Kidney (tissue), 13 donors: ENCODE measurements at regions not wholly inside any gene's neighbourhood (a gene's known extent, or its start where the extent isn't known, plus 50 kb on each side); places are given as distances from the start of the nearest gene placed in this dataset.

Experiments used
- DNase-seq, 5 donors: peaks; one replicate each; pipeline ENCODE4 v3.0.0-alpha.2; 2013 to 2020
- FAIRE-seq: peaks from 2 replicates; lab custom pipeline; 2012; peaks lifted over from hg19 to GRCh38; lab: Jason Lieb, UNC
- H3K27ac ChIP-seq, 2 donors: one replicate each; pipeline ENCODE4 v1.7.0; 2013; ENCODE audit warnings: low read depth in 2 of 2, low read length in 2 of 2, inconsistent platforms in 1 of 2
- H3K27me3 ChIP-seq: one replicate; pipeline ENCODE4 v1.7.1; 2013; ENCODE audit warnings: low read length, inconsistent platforms; ENCODE audit not compliant: control insufficient read depth, insufficient read depth
- H3K36me3 ChIP-seq, 3 donors: one replicate each; pipeline versions ENCODE4 v1.7.0 to v1.7.1; 2013; ENCODE audit warnings: low read length in 3 of 3, control low read depth in 1 of 3, inconsistent platforms in 1 of 3; ENCODE audit not compliant: insufficient read depth in 3 of 3, control insufficient read depth in 2 of 3
- H3K4me1 ChIP-seq, 3 donors: one replicate each; pipeline versions ENCODE4 v1.7.0 to v1.7.1; 2013; ENCODE audit warnings: low read length in 3 of 3, inconsistent platforms in 1 of 3, low read depth in 1 of 3; ENCODE audit not compliant: control insufficient read depth in 2 of 3, insufficient read depth in 2 of 3
- H3K4me3 ChIP-seq, 3 donors: one replicate each; pipeline versions ENCODE4 v1.7.0 to v1.8.1; 2013; ENCODE audit warnings: low read length in 3 of 3, control low read depth in 1 of 3, inconsistent platforms in 1 of 3
- H3K9ac ChIP-seq, 3 donors: one replicate each; pipeline versions ENCODE4 v1.7.0 to v1.7.1; 2013; ENCODE audit warnings: low read length in 3 of 3, control low read depth in 1 of 3, inconsistent platforms in 1 of 3
- H3K9me3 ChIP-seq, 3 donors: one replicate each; pipeline versions ENCODE4 v1.7.0 to v1.7.1; 2013; ENCODE audit warnings: low read length in 3 of 3, control low read depth in 1 of 3, inconsistent platforms in 1 of 3; ENCODE audit not compliant: control insufficient read depth in 2 of 3, insufficient read depth in 1 of 3
- intact Hi-C: fragments of 100-400 bp; cut with DNase I; formaldehyde crosslinking; loops from one replicate; pipeline ENCODE4 v1.11.1; 2022
- TF ChIP-seq, protein P1 (sequence below): IDR thresholded peaks from 3 replicates; pipeline ENCODE4 v1.5.1; 2012; ENCODE audit warnings: mild to moderate bottlenecking, moderate library complexity, borderline replicate concordance; ENCODE audit not compliant: insufficient read depth; ENCODE audit errors: extremely low read depth
- donor health status: control.
- donor health status: control.
- donor health status: control.
- donor health status: control.
- donor health status: control.
- donor health status: DM: yes; HTN: yes; CAD: no.
- donor health status: Normal renal cell carcinoma (clear cell type).

DNA sequence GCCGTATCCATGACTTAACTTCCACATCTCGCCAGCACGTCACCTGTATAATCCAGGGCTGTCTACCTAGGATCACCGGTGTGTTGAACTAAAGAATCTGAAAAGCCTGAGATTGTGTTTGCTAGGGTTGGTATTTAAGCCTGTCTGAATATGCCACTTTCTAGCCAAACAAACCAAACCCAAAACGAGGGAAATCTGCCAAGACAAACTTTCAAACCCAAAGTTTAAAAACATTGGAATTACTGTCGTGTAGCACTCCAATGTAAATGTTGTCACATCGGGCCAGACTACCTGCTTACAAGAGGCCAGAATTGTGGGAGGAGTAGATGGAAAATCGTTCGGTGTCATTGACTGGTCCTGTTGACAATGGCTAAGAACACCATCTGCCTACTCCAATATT is 747.8 kb downstream of the EFNB2 start:
- Histone ChIP-seq H3K4me3 (no peak overlapping the region), H3K9me3 (no peaks in the 10 kb centered on the region), H3K27ac (no peak overlapping the region), H3K36me3 (no peaks in the 10 kb centered on the region), H3K27me3 (no peaks in the 10 kb centered on the region), H3K9ac (no peak overlapping the region), H3K4me1 (no peaks in the 10 kb centered on the region)
- intact Hi-C loops: no loop called here
- TF ChIP-seq, protein P1, sequence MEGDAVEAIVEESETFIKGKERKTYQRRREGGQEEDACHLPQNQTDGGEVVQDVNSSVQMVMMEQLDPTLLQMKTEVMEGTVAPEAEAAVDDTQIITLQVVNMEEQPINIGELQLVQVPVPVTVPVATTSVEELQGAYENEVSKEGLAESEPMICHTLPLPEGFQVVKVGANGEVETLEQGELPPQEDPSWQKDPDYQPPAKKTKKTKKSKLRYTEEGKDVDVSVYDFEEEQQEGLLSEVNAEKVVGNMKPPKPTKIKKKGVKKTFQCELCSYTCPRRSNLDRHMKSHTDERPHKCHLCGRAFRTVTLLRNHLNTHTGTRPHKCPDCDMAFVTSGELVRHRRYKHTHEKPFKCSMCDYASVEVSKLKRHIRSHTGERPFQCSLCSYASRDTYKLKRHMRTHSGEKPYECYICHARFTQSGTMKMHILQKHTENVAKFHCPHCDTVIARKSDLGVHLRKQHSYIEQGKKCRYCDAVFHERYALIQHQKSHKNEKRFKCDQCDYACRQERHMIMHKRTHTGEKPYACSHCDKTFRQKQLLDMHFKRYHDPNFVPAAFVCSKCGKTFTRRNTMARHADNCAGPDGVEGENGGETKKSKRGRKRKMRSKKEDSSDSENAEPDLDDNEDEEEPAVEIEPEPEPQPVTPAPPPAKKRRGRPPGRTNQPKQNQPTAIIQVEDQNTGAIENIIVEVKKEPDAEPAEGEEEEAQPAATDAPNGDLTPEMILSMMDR: no peak
- FAIRE-seq: no peak
- no peak for DNase-seq

DNA sequence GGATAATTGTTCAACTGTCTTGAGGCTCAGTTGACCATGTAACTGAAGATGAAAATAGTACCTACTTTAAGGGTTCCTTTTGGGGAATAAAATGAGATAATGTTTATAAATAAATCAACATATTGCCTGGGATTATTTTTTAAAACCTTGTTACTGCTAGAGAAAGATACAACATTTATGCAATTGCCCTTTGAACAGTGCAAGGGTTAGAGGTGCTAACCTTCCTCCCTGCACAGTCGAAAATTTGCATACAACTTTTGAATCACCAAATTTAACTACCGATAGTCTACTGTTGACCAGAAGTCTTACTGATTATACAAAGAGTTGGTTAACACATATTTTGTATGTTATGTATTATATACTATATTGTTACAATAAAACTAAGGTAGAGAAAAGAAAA is 750.0 kb downstream of the EFNB2 start:
- Histone ChIP-seq H3K9me3 (no peaks in the 10 kb centered on the region), H3K36me3 (no peaks in the 10 kb centered on the region), H3K27ac (no peak overlapping the region), H3K4me3 (no peak overlapping the region), H3K4me1 (no peaks in the 10 kb centered on the region), H3K9ac (no peak overlapping the region), H3K27me3 (no peaks in the 10 kb centered on the region)
- DNase-seq (no peak), FAIRE-seq (no peak)
- intact Hi-C loops: no loop called here
- TF ChIP-seq, protein P1: no peak

DNA sequence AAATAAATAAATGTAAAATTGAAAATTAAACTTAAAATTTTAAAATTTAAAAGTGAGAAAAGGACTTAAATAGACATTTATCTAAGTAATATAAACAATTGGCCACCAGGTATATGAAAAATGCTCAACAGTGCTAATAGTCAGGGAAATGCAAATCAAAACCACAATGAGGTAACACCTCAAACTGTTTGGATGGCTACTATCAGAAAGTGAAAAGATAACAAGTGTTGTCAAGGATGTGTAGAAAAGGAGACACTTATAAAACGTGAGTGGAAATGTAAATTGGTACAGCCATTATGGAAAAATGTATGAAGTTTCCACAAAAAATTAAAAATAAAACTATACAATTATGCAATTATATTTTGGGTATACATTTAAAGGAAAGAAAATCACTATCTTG is 752.2 kb downstream of the EFNB2 start:
- no peak for FAIRE-seq
- H3K9ac ChIP-seq: no peak overlapping the region
- no peaks in the 10 kb centered on the region for H3K27me3 ChIP-seq
- no peaks in the 10 kb centered on the region for H3K4me1 ChIP-seq
- H3K4me3 ChIP-seq: no peak overlapping the region
- DNase-seq: no peak
- intact Hi-C loops: no loop called here
- TF ChIP-seq, protein P1: no peak
- no peaks in the 10 kb centered on the region for H3K9me3 ChIP-seq
- H3K36me3 ChIP-seq: no peaks in the 10 kb centered on the region
- H3K27ac ChIP-seq: no peak overlapping the region

DNA sequence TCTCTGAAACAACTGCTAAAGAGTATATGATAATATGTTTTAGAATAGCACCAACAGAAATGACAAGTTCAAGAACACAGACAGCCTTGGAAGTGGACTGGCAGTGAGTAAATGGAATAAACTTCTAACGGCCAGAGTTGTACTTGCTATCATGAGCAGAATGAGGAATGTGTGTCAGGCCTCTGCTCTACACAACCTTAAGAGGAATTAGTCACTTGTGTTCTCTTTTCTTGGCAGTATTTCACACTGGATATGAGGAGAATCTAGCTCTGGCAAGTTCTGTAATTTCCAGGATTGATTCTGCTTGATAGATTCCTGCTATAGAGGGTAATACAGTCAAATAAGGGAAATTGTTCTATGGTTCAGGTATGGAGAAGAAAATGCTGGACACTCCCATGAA is 757.3 kb downstream of the EFNB2 start:
- intact Hi-C loops: no loop called here
- Histone ChIP-seq H3K4me3 (no peak overlapping the region), H3K36me3 (no peaks in the 10 kb centered on the region), H3K9me3 (no peaks in the 10 kb centered on the region), H3K4me1 (peaks cover 3 to 5% (median 3%) of the 10 kb centered on the region in 3 donors), H3K27ac (no peak overlapping the region), H3K9ac (no peak overlapping the region), H3K27me3 (no peaks in the 10 kb centered on the region)
- no peak for DNase-seq
- FAIRE-seq: no peak
- TF ChIP-seq, protein P1: no peak
